Mesothelial cell of epicardium (in vitro differentiated cells): ENCODE measurements at regions not wholly inside any gene's neighbourhood (a gene's known extent, or its start where the extent isn't known, plus 50 kb on each side); places are given as distances from the start of the nearest gene placed in this dataset.

Experiments used
- DNase-seq, 2 experiments: peaks; one replicate each; pipeline ENCODE4 v3.0.0; 2021; ENCODE audit warnings: low spot score in 2 of 2; ENCODE audit not compliant: unreplicated experiment in 2 of 2
- H3K27ac Mint-ChIP-seq: 2 replicates; pipeline ENCODE4 v1.8.0; 2021; ENCODE audit warnings: mixed read lengths
- H3K27me3 Mint-ChIP-seq: 2 replicates; pipeline ENCODE4 v1.8.0; 2021; ENCODE audit warnings: low read depth, mixed read lengths
- H3K36me3 Mint-ChIP-seq: 2 replicates; pipeline ENCODE4 v1.8.0; 2021; ENCODE audit warnings: mixed read lengths
- H3K4me1 Mint-ChIP-seq: 2 replicates; pipeline ENCODE4 v1.8.0; 2021; ENCODE audit warnings: mixed read lengths
- H3K4me3 Mint-ChIP-seq: 2 replicates; pipeline ENCODE4 v1.8.0; 2021; ENCODE audit warnings: mild to moderate bottlenecking, moderate library complexity, mixed read lengths
- H3K9me3 Mint-ChIP-seq: 2 replicates; pipeline ENCODE4 v1.8.0; 2021; ENCODE audit warnings: mixed read lengths
- TF ChIP-seq, protein P1 (sequence below): fragments of 200-600 bp; sonication (generic); IDR thresholded peaks from one replicate; pipeline ENCODE4 v1.5.0; 2021; ENCODE audit warnings: antibody characterized with exemption; ENCODE audit not compliant: unreplicated experiment

- H3K4me1 Mint-ChIP-seq: peaks cover 15% of the 10 kb centered on the region
- no peak for DNase-seq
- H3K27ac Mint-ChIP-seq: no peak overlapping the region
- H3K27me3 Mint-ChIP-seq: no peaks in the 10 kb centered on the region
- no peak overlapping the region for H3K4me3 Mint-ChIP-seq
- H3K9me3 Mint-ChIP-seq: no peaks in the 10 kb centered on the region
- TF ChIP-seq, protein P1, sequence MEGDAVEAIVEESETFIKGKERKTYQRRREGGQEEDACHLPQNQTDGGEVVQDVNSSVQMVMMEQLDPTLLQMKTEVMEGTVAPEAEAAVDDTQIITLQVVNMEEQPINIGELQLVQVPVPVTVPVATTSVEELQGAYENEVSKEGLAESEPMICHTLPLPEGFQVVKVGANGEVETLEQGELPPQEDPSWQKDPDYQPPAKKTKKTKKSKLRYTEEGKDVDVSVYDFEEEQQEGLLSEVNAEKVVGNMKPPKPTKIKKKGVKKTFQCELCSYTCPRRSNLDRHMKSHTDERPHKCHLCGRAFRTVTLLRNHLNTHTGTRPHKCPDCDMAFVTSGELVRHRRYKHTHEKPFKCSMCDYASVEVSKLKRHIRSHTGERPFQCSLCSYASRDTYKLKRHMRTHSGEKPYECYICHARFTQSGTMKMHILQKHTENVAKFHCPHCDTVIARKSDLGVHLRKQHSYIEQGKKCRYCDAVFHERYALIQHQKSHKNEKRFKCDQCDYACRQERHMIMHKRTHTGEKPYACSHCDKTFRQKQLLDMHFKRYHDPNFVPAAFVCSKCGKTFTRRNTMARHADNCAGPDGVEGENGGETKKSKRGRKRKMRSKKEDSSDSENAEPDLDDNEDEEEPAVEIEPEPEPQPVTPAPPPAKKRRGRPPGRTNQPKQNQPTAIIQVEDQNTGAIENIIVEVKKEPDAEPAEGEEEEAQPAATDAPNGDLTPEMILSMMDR: no peak
- H3K36me3 Mint-ChIP-seq: no peaks in the 10 kb centered on the region
These were observed 200.4 kb downstream of the MREG start for GRCh38 chr2:215812966-215813365.

- peaks cover 15% of the 10 kb centered on the region for H3K4me1 Mint-ChIP-seq
- no peak overlapping the region for H3K4me3 Mint-ChIP-seq
- no peaks in the 10 kb centered on the region for H3K36me3 Mint-ChIP-seq
- H3K27me3 Mint-ChIP-seq: no peaks in the 10 kb centered on the region
- TF ChIP-seq, protein P1: no peak
- H3K27ac Mint-ChIP-seq: no peak overlapping the region
- H3K9me3 Mint-ChIP-seq: no peaks in the 10 kb centered on the region
- DNase-seq: no peak
These were observed 201.7 kb downstream of the MREG start for GRCh38 chr2:215811409-215812345.

GRCh38 chr2:215811003-215811402 is 202.3 kb downstream of the MREG start:
- TF ChIP-seq, protein P1: no peak
- H3K4me3 Mint-ChIP-seq: no peak overlapping the region
- H3K27ac Mint-ChIP-seq: no peak overlapping the region
- no peaks in the 10 kb centered on the region for H3K27me3 Mint-ChIP-seq
- no peak for DNase-seq
- no peaks in the 10 kb centered on the region for H3K9me3 Mint-ChIP-seq
- no peaks in the 10 kb centered on the region for H3K36me3 Mint-ChIP-seq
- peaks cover 15% of the 10 kb centered on the region for H3K4me1 Mint-ChIP-seq

GRCh38 chr2:215808996-215809395 is 204.4 kb downstream of the MREG start:
- Mint-ChIP-seq H3K27me3 (no peaks in the 10 kb centered on the region), H3K36me3 (no peaks in the 10 kb centered on the region), H3K27ac (no peak overlapping the region), H3K9me3 (peaks cover 6% of the 10 kb centered on the region), H3K4me3 (no peak overlapping the region), H3K4me1 (peaks cover 15% of the 10 kb centered on the region)
- TF ChIP-seq, protein P1: no peak
- DNase-seq: no peak

GRCh38 chr2:215808194-215808593 is 205.2 kb downstream of the MREG start:
- no peak for DNase-seq
- Mint-ChIP-seq H3K9me3 (peaks cover 6% of the 10 kb centered on the region), H3K4me3 (no peak overlapping the region), H3K4me1 (peaks cover 15% of the 10 kb centered on the region), H3K27me3 (no peaks in the 10 kb centered on the region), H3K27ac (no peak overlapping the region), H3K36me3 (no peaks in the 10 kb centered on the region)
- TF ChIP-seq, protein P1: no peak
